Naive thymus-derived CD4-positive, alpha-beta T cell (primary cell): ENCODE measurements at regions not wholly inside any gene's neighbourhood (a gene's known extent, or its start where the extent isn't known, plus 50 kb on each side); places are given as distances from the start of the nearest gene placed in this dataset.
"Not testable (repeated sequence)": the region's sequence is repeated elsewhere in the genome, so short reads cannot be mapped to it uniquely, and the experiment has no call there.

Source experiments
- ATAC-seq: fragments of 150-1000 bp; cut with Tn5 transposase; 2 replicates; pipeline ENCODE4 v1.10.0; 2021; ENCODE audit warnings: mild to moderate bottlenecking, moderate library complexity
- CTCF ChIA-PET: fragments of 350-600 bp; sonication (Branson Sonifier 250); formaldehyde crosslinking; loops from one replicate; lab custom pipeline; 2021; ENCODE audit warnings: antibody characterized with exemption; lab: Charles Lee
- POLR2A ChIA-PET: fragments of 350-600 bp; sonication (Branson Sonifier 250); formaldehyde crosslinking; loops from one replicate; lab custom pipeline; 2021; ENCODE audit warnings: antibody characterized with exemption, inconsistent platforms; lab: Charles Lee
- DNase-seq, 9 donors: peaks; one replicate each; pipeline versions ENCODE4 v3.0.0 to v3.0.0-alpha.2; 2020 to 2022; ENCODE audit warnings: mixed read lengths in 1 of 9
- H3K27ac ChIP-seq: one replicate; pipeline ENCODE4 v1.7.0; 2013; ENCODE audit warnings: mild to moderate bottlenecking, low read depth, low read length, moderate library complexity
- H3K27me3 ChIP-seq, 2 donors: one replicate each; pipeline ENCODE4 v1.7.0; 2013; ENCODE audit warnings: low read length in 2 of 2, mild to moderate bottlenecking in 2 of 2, moderate library complexity in 2 of 2; ENCODE audit not compliant: control insufficient read depth in 2 of 2, insufficient read depth in 2 of 2
- H3K36me3 ChIP-seq, 3 experiments: 1 replicate in 2 of 3; 2 replicates in 1 of 3; pipeline ENCODE4 v1.7.0; 2013; ENCODE audit warnings: low read length in 3 of 3, mild to moderate bottlenecking in 3 of 3, moderate library complexity in 1 of 3; ENCODE audit not compliant: insufficient read depth in 3 of 3, control insufficient read depth in 2 of 3
- H3K4me1 ChIP-seq, 2 donors: one replicate each; pipeline ENCODE4 v1.7.0; 2013; ENCODE audit warnings: low read length in 2 of 2, mild to moderate bottlenecking in 2 of 2, moderate library complexity in 1 of 2; ENCODE audit not compliant: control insufficient read depth in 2 of 2, insufficient read depth in 2 of 2
- H3K4me3 ChIP-seq: 2 replicates; pipeline ENCODE4 v1.7.0; 2013; ENCODE audit warnings: mild to moderate bottlenecking, low read length
- H3K9me3 ChIP-seq, 3 experiments: 1 replicate in 2 of 3; 2 replicates in 1 of 3; pipeline ENCODE4 v1.7.0; 2013; ENCODE audit warnings: low read length in 3 of 3; ENCODE audit not compliant: control insufficient read depth in 2 of 3
- H3K27ac Mint-ChIP-seq, 9 donors: one replicate each; pipeline ENCODE4 v1.8.0; 2020 to 2022; ENCODE audit warnings: mixed read lengths in 9 of 9, mild to moderate bottlenecking in 8 of 9, moderate library complexity in 5 of 9, inconsistent platforms in 2 of 9
- H3K27me3 Mint-ChIP-seq, 5 donors: one replicate each; pipeline ENCODE4 v1.8.0; 2021 to 2022; ENCODE audit warnings: mixed read lengths in 5 of 5, mild to moderate bottlenecking in 1 of 5
- H3K36me3 Mint-ChIP-seq, 5 donors: one replicate each; pipeline ENCODE4 v1.8.0; 2020 to 2022; ENCODE audit warnings: mixed read lengths in 5 of 5, mild to moderate bottlenecking in 3 of 5, inconsistent platforms in 1 of 5
- H3K4me1 Mint-ChIP-seq, 7 donors: one replicate each; pipeline ENCODE4 v1.8.0; 2020 to 2022; ENCODE audit warnings: mixed read lengths in 7 of 7, mild to moderate bottlenecking in 3 of 7, inconsistent platforms in 1 of 7
- H3K4me3 Mint-ChIP-seq, 10 donors: one replicate each; pipeline ENCODE4 v1.8.0; 2020 to 2022; ENCODE audit warnings: mild to moderate bottlenecking in 10 of 10, mixed read lengths in 10 of 10, moderate library complexity in 6 of 10, inconsistent platforms in 2 of 10
- H3K9me3 Mint-ChIP-seq, 11 donors: one replicate each; pipeline ENCODE4 v1.8.0; 2020 to 2022; ENCODE audit warnings: mixed read lengths in 11 of 11, mild to moderate bottlenecking in 4 of 11, inconsistent platforms in 1 of 11, moderate library complexity in 1 of 11
- intact Hi-C, 2 donors: fragments of 100-400 bp; cut with micrococcal nuclease; formaldehyde crosslinking; loops; one replicate each; pipeline ENCODE4 v1.15.1; 2023

DNA sequence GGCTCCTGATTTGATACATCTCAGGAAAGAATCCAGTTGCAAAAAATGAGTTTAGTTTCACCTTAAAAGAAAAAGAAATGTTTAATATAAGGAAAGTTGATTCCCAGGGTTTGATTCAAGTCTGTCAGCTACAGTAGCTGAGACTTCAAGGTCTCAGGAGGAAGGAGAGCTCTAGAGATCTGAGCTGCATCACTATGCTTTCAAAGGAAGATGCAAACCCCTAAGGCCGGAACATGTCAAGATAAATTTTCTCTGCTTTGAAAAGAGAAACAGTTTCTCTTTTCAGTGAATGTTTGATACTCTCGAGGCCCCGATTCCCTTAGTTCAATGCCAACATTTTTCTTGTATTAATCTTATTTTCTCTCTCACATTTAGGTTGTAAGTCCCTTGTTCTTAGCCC lies 128.6 kb downstream of the RGPD3 start:
- Histone ChIP-seq H3K27ac (peak overlapping the region; percentile 9), H3K4me1 (no peaks in the 10 kb centered on the region), H3K4me3 (no peak overlapping the region), H3K27me3 (no peaks in the 10 kb centered on the region), H3K36me3 (no peaks in the 10 kb centered on the region), H3K9me3 (no peaks in the 10 kb centered on the region)
- intact Hi-C loops = no loop called here
- H3K27ac Mint-ChIP-seq = peak overlapping the region in 8 of 9 donors; percentile 8 to 86 (median 57)
- POLR2A ChIA-PET = no interaction called here
- peaks cover 0 to 11% (median 5%) of the 10 kb centered on the region in 7 donors for H3K4me1 Mint-ChIP-seq
- CTCF ChIA-PET = no interaction called here
- ATAC-seq (peak; percentile 26), DNase-seq (peak in 4 of 9 donors; percentile 3 to 24 (median 10))
- H3K27me3 Mint-ChIP-seq = peaks cover 0 to 4% (median 0%) of the 10 kb centered on the region in 5 donors
- no peaks in the 10 kb centered on the region for H3K36me3 Mint-ChIP-seq
- peak overlapping the region in 3 of 10 donors; percentile 8 to 49 (median 47) for H3K4me3 Mint-ChIP-seq
- H3K9me3 Mint-ChIP-seq = peaks cover 0 to 5% (median 0%) of the 10 kb centered on the region in 11 donors

DNA sequence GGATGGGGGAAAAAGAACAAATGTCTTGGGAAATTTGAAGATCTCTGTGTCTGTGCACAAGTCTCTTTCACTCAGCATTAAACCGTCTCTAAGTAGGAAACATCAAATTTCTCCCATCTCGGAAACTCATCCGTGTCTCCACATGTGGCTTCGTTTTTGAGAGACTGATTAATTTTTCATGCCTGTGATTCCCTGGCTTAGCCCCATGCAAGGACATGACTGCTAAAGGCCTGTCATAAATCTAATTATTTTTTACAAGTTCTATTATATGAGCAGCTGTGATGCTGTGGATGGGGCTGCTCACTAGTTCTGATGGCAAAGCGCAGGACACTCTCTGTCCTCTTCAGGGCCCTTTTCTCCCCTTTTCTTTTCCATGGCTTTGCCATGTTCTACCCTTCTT lies 129.1 kb downstream of the RGPD3 start:
- no peak overlapping the region for H3K27ac ChIP-seq
- no peaks in the 10 kb centered on the region for H3K36me3 ChIP-seq
- H3K9me3 ChIP-seq = no peaks in the 10 kb centered on the region
- Mint-ChIP-seq H3K36me3 (no peaks in the 10 kb centered on the region), H3K27me3 (peaks cover 0 to 4% (median 0%) of the 10 kb centered on the region in 5 donors), H3K4me1 (peaks cover 0 to 11% (median 5%) of the 10 kb centered on the region in 7 donors), H3K4me3 (no peak overlapping the region), H3K9me3 (peaks cover 0 to 5% (median 0%) of the 10 kb centered on the region in 11 donors), H3K27ac (peak overlapping the region in 5 of 9 donors; percentile 46 to 78 (median 56))
- ATAC-seq (no peak), DNase-seq (no peak)
- intact Hi-C loops = no loop called here
- POLR2A ChIA-PET = no interaction called here
- H3K4me3 ChIP-seq = no peak overlapping the region
- no peaks in the 10 kb centered on the region for H3K4me1 ChIP-seq
- CTCF ChIA-PET = no interaction called here
- no peaks in the 10 kb centered on the region for H3K27me3 ChIP-seq

DNA sequence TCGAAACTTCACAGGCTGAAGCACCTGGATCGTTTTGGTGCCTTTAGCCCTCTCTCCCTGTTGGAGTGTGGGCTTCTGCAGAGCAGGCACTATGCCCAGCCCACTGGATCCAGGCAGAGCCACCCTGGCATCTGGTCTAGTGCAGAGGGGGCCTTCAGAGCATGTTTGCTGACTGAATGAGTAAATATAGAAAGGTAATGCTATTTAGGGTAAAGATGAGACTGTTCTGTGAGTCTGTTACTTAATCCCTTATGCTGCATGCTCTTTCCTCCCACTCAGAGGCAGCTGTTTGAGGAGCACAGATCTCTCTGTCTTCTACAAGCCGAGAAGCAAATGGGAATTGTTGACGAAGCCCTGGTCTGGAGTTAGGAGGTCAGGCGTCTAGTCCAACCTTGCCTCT lies 130.2 kb downstream of the RGPD3 start:
- H3K4me1 ChIP-seq = no peaks in the 10 kb centered on the region
- Mint-ChIP-seq H3K27me3 (peaks cover 0 to 4% (median 0%) of the 10 kb centered on the region in 5 donors), H3K4me1 (peaks cover 0 to 11% (median 5%) of the 10 kb centered on the region in 7 donors), H3K36me3 (no peaks in the 10 kb centered on the region), H3K27ac (no peak overlapping the region), H3K9me3 (peaks cover 0 to 2% (median 0%) of the 10 kb centered on the region in 11 donors), H3K4me3 (no peak overlapping the region)
- no peak for DNase-seq
- ATAC-seq = no peak
- POLR2A ChIA-PET = no interaction called here
- no peak overlapping the region for H3K4me3 ChIP-seq
- intact Hi-C loops = no loop called here
- no peaks in the 10 kb centered on the region for H3K36me3 ChIP-seq
- CTCF ChIA-PET = no interaction called here
- no peaks in the 10 kb centered on the region for H3K27me3 ChIP-seq
- no peak overlapping the region for H3K27ac ChIP-seq
- H3K9me3 ChIP-seq = no peaks in the 10 kb centered on the region

DNA sequence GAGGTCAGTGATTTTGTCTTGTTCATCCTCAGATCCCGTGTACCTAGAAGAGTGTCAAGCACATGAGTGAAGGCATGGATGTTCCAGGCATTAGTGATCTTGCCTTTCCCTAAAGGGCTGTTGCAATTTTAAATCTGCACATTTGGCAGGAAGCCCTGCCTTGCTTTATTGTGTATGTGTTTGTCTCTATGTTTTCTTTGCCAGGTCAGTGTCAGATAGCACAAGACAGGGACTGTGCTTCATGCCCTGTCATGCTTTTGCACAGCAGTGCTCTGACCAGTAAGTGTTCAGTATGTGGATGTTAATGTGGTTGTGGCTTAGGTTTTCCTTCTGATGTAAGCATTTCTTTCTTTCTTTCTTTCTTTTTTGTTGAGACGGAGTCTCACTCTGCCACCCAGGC lies 131.5 kb downstream of the RGPD3 start:
- DNase-seq (no peak), ATAC-seq (no peak)
- H3K36me3 Mint-ChIP-seq = no peaks in the 10 kb centered on the region
- Histone ChIP-seq H3K4me1 (no peaks in the 10 kb centered on the region), H3K9me3 (no peaks in the 10 kb centered on the region), H3K4me3 (no peak overlapping the region), H3K27ac (no peak overlapping the region), H3K36me3 (no peaks in the 10 kb centered on the region), H3K27me3 (no peaks in the 10 kb centered on the region)
- ChIA-PET POLR2A (no interaction called here), CTCF (no interaction called here)
- no peak overlapping the region for H3K27ac Mint-ChIP-seq
- intact Hi-C loops = no loop called here
- no peak overlapping the region for H3K4me3 Mint-ChIP-seq
- H3K27me3 Mint-ChIP-seq = peaks cover 0 to 4% (median 0%) of the 10 kb centered on the region in 5 donors
- H3K4me1 Mint-ChIP-seq = peaks cover 0 to 22% (median 8%) of the 10 kb centered on the region in 7 donors
- H3K9me3 Mint-ChIP-seq = peaks cover 0 to 2% (median 0%) of the 10 kb centered on the region in 11 donors

DNA sequence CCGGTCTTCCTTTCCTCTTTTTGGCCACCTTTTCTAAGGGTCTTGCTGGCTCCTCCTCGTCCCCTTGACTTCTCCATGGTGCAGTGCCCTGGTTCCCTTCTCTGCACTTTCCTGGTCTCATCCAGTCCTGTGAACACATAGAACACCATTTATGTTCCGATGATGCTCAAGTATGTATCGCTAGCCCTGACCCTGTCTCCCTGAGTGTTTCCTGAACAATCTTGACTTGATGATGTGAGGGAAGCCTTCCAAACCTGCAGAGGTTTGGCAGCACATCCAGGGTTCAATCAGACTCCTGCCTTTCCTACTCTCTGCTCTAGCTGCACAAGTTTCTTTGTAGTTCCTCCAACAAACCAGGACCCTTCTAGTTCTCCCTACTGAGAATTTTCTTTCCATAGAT lies 132.1 kb downstream of the RGPD3 start:
- Histone ChIP-seq H3K27ac (no peak overlapping the region), H3K27me3 (no peaks in the 10 kb centered on the region), H3K9me3 (no peaks in the 10 kb centered on the region), H3K4me1 (no peaks in the 10 kb centered on the region), H3K4me3 (no peak overlapping the region), H3K36me3 (no peaks in the 10 kb centered on the region)
- intact Hi-C loops = no loop called here
- Mint-ChIP-seq H3K27ac (no peak overlapping the region), H3K36me3 (no peaks in the 10 kb centered on the region), H3K4me1 (peaks cover 0 to 26% (median 10%) of the 10 kb centered on the region in 7 donors), H3K4me3 (no peak overlapping the region), H3K27me3 (peaks cover 0 to 4% (median 0%) of the 10 kb centered on the region in 5 donors), H3K9me3 (peaks cover 0 to 2% (median 0%) of the 10 kb centered on the region in 11 donors)
- POLR2A ChIA-PET = no interaction called here
- DNase-seq = no peak
- no peak for ATAC-seq
- CTCF ChIA-PET = no interaction called here

DNA sequence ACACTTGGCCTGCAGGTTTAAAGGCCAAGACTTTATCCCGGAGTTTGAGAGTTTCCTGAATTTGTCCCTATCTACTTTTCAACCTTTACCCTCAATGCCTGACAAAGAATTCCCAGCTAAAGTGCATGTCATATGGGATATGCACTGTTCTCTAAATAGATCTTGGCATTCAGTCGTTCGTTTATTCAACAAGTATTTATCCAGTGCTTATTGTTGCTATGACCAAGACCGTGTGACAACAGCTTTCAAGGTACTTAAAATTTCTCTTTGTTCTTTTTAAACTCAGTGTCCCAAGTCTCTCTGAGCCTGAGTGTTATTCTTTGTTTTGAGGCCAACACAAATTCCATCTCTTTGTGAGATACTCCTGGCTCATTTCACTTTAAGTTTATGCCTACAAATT lies 133.4 kb downstream of the RGPD3 start:
- Histone ChIP-seq H3K27ac (no peak overlapping the region), H3K4me1 (no peaks in the 10 kb centered on the region), H3K36me3 (no peaks in the 10 kb centered on the region), H3K4me3 (no peak overlapping the region), H3K27me3 (no peaks in the 10 kb centered on the region), H3K9me3 (no peaks in the 10 kb centered on the region)
- peaks cover 0 to 2% (median 0%) of the 10 kb centered on the region in 11 donors for H3K9me3 Mint-ChIP-seq
- DNase-seq (no peak), ATAC-seq (no peak)
- intact Hi-C loops = no loop called here
- H3K27ac Mint-ChIP-seq = no peak overlapping the region
- POLR2A ChIA-PET = no interaction called here
- H3K27me3 Mint-ChIP-seq = peaks cover 0 to 4% (median 0%) of the 10 kb centered on the region in 5 donors
- H3K36me3 Mint-ChIP-seq = no peaks in the 10 kb centered on the region
- CTCF ChIA-PET = no interaction called here
- peaks cover 0 to 22% (median 7%) of the 10 kb centered on the region in 7 donors for H3K4me1 Mint-ChIP-seq
- no peak overlapping the region for H3K4me3 Mint-ChIP-seq

DNA sequence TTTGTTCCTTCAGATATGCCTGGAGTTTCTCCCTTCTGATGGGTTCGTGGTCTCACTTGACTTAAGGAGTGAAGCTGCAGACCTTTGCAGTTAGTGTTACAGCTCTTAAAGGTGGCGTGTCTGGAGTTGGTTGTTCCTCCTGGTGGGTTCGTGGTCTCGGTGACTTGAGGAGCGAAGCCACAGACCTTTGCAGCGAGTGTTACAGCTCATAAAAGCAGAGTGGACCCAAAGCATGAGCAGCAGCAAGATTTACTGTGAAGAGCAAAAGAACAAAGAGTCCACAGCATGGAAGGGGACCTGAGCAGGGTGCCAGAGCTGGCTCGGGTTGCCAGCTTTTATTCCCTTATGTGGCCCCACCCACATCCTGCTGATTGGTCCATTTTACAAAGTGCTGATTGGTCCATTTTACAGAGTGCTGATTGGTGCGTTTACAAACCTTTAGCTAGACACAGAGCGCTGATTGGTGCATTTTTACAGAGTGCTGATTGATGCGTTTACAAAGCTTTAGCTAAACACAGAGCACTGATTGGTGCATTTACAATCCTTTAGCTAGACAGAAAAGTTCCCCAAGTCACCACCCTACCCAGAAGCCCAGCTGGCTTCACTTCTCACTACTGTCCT lies 134.8 kb downstream of the RGPD3 start:
- intact Hi-C loops, H3K27ac ChIP-seq, H3K9me3 ChIP-seq, H3K4me3 Mint-ChIP-seq, DNase-seq, H3K27ac Mint-ChIP-seq, ATAC-seq, H3K27me3 Mint-ChIP-seq, H3K27me3 ChIP-seq, POLR2A ChIA-PET, H3K36me3 ChIP-seq, H3K9me3 Mint-ChIP-seq, H3K36me3 Mint-ChIP-seq, H3K4me3 ChIP-seq, H3K4me1 ChIP-seq: not testable (repeated sequence)
- CTCF ChIA-PET = interaction anchor here (0.8 kb wide), 1 partner anchor 228 kb away, joined by 3 read pairs; no protein-coding TSS in a partner anchor
- peaks cover 0 to 16% (median 6%) of the 10 kb centered on the region in 7 donors for H3K4me1 Mint-ChIP-seq
